GM18505 (cell line): ENCODE measurements at regions not wholly inside any gene's neighbourhood (a gene's known extent, or its start where the extent isn't known, plus 50 kb on each side); places are given as distances from the start of the nearest gene placed in this dataset.
"Not testable (repeated sequence)": the region's sequence is repeated elsewhere in the genome, so short reads cannot be mapped to it uniquely, and the experiment has no call there.

Experiments
- ATAC-seq: cut with Tn5 transposase; IDR thresholded peaks from one replicate; pipeline ENCODE4 v1.9.1; 2021; ENCODE audit not compliant: unreplicated experiment
- POLR2A ChIP-seq: IDR thresholded peaks from 4 replicates; pipeline ENCODE4 v1.6.1; 2011; ENCODE audit warnings: borderline replicate concordance; ENCODE audit not compliant: insufficient read depth, insufficient read length; ENCODE audit errors: extremely low read depth

- ATAC-seq = no peak
- no peak for TF ChIP-seq POLR2A
These were observed 494.8 kb upstream of the MAN1A1 start for GRCh38 chr6:119844387-119844786.

GRCh38 chr6:119842191-119842590 lies 492.6 kb upstream of the MAN1A1 start:
- ATAC-seq = no peak
- no peak for TF ChIP-seq POLR2A

- ATAC-seq = no peak
- no peak for TF ChIP-seq POLR2A
These were observed 488.5 kb upstream of the MAN1A1 start for GRCh38 chr6:119838043-119838442.

- ATAC-seq = no peak
- no peak for TF ChIP-seq POLR2A
These were observed 484.9 kb upstream of the MAN1A1 start for GRCh38 chr6:119834418-119834817.

DNA sequence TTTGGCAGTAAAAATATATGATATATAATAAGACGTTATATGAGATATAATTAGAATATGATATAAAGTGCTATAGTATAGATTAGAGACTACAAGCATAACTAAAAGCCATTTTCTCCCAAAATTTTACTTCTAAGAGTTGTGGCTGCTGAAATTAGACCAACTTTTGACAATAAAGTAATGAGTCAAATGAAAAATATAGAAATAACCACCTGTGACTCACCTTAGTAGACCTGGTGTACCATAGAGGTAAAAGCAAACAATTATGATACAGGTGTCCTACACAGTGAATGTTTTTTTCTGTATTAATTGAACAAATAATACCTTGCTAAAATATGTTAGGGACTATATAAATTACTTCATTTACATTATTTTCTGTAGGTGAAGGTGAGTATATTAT lies 482.9 kb upstream of the MAN1A1 start:
- TF ChIP-seq POLR2A = no peak
- ATAC-seq = no peak

GRCh38 chr6:119830494-119831295 lies 481.1 kb upstream of the MAN1A1 start:
- no peak for TF ChIP-seq POLR2A
- no peak for ATAC-seq

- no peak for ATAC-seq
- TF ChIP-seq POLR2A = no peak
These were observed 480.5 kb upstream of the MAN1A1 start for GRCh38 chr6:119830069-119830468.

GRCh38 chr6:119829499-119829898 lies 479.9 kb upstream of the MAN1A1 start:
- ATAC-seq = not testable (repeated sequence)

DNA sequence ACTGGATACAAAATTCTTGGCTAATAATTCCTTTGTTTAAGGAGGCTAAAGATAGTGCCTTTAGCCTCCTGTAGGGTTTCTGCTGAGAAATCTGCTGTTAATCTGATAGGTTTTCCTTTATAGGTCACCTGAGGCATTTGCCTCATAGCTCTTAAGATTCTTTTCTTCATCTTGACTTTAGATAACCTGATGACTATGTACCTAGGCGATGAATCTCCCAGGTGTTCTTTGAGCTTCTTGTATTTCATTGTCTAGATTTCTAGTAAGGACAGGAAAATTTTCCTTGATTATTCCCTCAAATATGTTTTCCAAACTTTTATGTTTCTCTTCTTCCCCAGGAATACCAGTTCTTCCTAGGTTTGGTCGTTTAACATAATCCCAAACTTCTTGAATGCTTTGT lies 479.4 kb upstream of the MAN1A1 start:
- TF ChIP-seq POLR2A = no peak
- ATAC-seq = no peak

DNA sequence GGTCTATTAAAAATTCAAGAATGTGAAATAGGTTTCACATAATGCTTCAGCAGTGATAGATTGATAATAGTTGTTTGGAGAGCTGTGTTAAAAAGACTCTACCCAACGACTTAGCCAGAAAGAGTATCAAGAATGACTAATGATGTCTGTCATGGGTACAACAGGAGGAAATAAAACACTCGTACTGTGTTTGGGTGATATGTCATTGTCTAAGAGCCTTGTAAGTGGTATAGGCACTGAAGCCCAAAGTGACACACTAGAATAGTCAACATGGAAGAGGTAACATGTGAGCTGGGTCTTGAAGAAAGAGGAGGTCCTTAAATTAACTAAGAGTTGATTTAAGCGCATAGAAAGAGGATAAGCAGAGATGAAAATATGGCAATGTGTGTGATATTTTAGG lies 471.8 kb upstream of the MAN1A1 start:
- TF ChIP-seq POLR2A = no peak
- ATAC-seq = no peak

GRCh38 chr6:119818876-119819275 lies 469.3 kb upstream of the MAN1A1 start:
- TF ChIP-seq POLR2A = no peak
- no peak for ATAC-seq

- ATAC-seq = no peak
- no peak for TF ChIP-seq POLR2A
These were observed 465.2 kb upstream of the MAN1A1 start for GRCh38 chr6:119814609-119815400.

GRCh38 chr6:119802464-119802863 lies 452.9 kb upstream of the MAN1A1 start:
- no peak for TF ChIP-seq POLR2A
- no peak for ATAC-seq

- no peak for TF ChIP-seq POLR2A
- ATAC-seq = no peak
These were observed 451.5 kb upstream of the MAN1A1 start for GRCh38 chr6:119801056-119801455.
